SK-MEL-5 (cell line): ENCODE measurements at regions not wholly inside any gene's neighbourhood (a gene's known extent, or its start where the extent isn't known, plus 50 kb on each side); places are given as distances from the start of the nearest gene placed in this dataset.

Experiments
- DNase-seq: peaks from one replicate; pipeline ENCODE4 v3.0.0-alpha.2; 2016; ENCODE audit warnings: low read depth, low spot score
- in situ Hi-C: cut with HindIII; loops from 2 replicates; pipeline ENCODE4 v1.10.0; 2016; ENCODE audit warnings: low sequenced_read_pairs, high pct_unique_total_duplicates, low pct_unique_long_range_greater_than_20kb

GRCh38 chr2:215746226-215746886 is 267.0 kb downstream of the MREG start:
- no peak for DNase-seq
- in situ Hi-C loops = no loop called here

- in situ Hi-C loops = no loop called here
Observed at GRCh38 chr2:215745331-215745730, 268.0 kb downstream of the MREG start.

GRCh38 chr2:215744514-215744913 is 268.8 kb downstream of the MREG start:
- no peak for DNase-seq
- in situ Hi-C loops = no loop called here

More at GRCh38 chr2:215745331-215745730, 268.0 kb downstream of the MREG start:
- no peak for DNase-seq

- no peak for DNase-seq
- in situ Hi-C loops = no loop called here
Observed at GRCh38 chr2:215743066-215743465, 270.3 kb downstream of the MREG start.

- no peak for DNase-seq
- in situ Hi-C loops = no loop called here
Observed at GRCh38 chr2:215742021-215742420, 271.3 kb downstream of the MREG start.

GRCh38 chr2:215740071-215740470 is 273.3 kb downstream of the MREG start:
- no peak for DNase-seq
- in situ Hi-C loops = no loop called here

- DNase-seq = no peak
- in situ Hi-C loops = no loop called here
Observed at GRCh38 chr2:215738351-215738750, 275.0 kb downstream of the MREG start.

- in situ Hi-C loops = no loop called here
- DNase-seq = no peak
Observed at GRCh38 chr2:215737477-215737876, 275.9 kb downstream of the MREG start.

- in situ Hi-C loops = no loop called here
Observed at GRCh38 chr2:215736653-215737290, 276.6 kb downstream of the MREG start.

GRCh38 chr2:215731108-215731658 is 282.2 kb downstream of the MREG start:
- in situ Hi-C loops = no loop called here
- no peak for DNase-seq

More at GRCh38 chr2:215736653-215737290, 276.6 kb downstream of the MREG start:
- peak; percentile 58 for DNase-seq

- in situ Hi-C loops = no loop called here
- DNase-seq = no peak
Observed at GRCh38 chr2:215729985-215730620, 283.2 kb downstream of the MREG start.

- in situ Hi-C loops = no loop called here
- no peak for DNase-seq
Observed at GRCh38 chr2:215728504-215729065, 284.8 kb downstream of the MREG start.

GRCh38 chr2:215727507-215728503 is 285.5 kb downstream of the MREG start:
- in situ Hi-C loops = no loop called here
- DNase-seq = no peak

GRCh38 chr2:215726070-215726469 is 287.3 kb downstream of the MREG start:
- no peak for DNase-seq
- in situ Hi-C loops = no loop called here

- in situ Hi-C loops = no loop called here
- no peak for DNase-seq
Observed at GRCh38 chr2:215724146-215724545, 288.3 kb upstream of the FN1 start.

- in situ Hi-C loops = no loop called here
Observed at GRCh38 chr2:215723631-215724011, 287.8 kb upstream of the FN1 start.

GRCh38 chr2:215722986-215723630 is 287.2 kb upstream of the FN1 start:
- in situ Hi-C loops = no loop called here
- no peak for DNase-seq

More at GRCh38 chr2:215723631-215724011, 287.8 kb upstream of the FN1 start:
- no peak for DNase-seq
